ENCODE measurements at regions not wholly inside any gene's neighbourhood (a gene's known extent, or its start where the extent isn't known, plus 50 kb on each side); places are given as distances from the start of the nearest gene placed in this dataset.

DNA sequence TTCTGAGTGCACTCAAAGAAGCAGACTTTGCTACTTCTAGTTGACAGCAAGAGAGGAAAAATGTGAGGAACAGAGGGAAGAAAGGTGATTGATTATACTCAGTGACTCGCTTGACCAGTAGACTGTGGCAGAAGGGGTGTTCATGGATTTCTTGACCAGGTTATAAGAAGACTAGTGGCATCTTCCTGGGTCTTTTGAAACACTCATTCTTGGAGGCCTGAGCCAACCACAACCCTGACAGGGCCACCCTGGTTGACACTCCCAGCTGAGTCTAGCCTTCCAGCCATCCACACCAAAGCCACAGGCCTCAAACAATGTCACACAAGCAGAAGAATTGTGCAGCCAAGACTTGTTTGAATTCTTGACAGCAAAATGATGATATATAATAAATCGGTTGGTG is 366.3 kb downstream of the SS18 start:
- dilution Hi-C loops (cut with MboI; ENCODE audit: extremely low pct_ligation_motif_present, low sequenced_read_pairs): no loop called here
- FAIRE-seq: no peak
- DNase-seq (ENCODE audit: low read depth, low spot score): no peak

GRCh38 chr18:25713103-25713502 is 361.1 kb upstream of the ZNF521 start:
- Histone ChIP-seq H3K9ac (ENCODE audit: control insufficient read depth, extremely low read depth, insufficient read depth, low read length) (no peak overlapping the region), H3K4me2 (ENCODE audit: control insufficient read depth, extremely low read depth, insufficient read depth, low read depth, low read length) (no peak overlapping the region), H3K9me3 (ENCODE audit: control insufficient read depth, low read depth, low read length) (no peaks in the 10 kb centered on the region), H3K4me3 (ENCODE audit: control insufficient read depth in 2 of 3, extremely low read depth in 1 of 3, insufficient read depth in 2 of 3, low read depth in 1 of 3, low read length in 3 of 3) (no peak overlapping the region), H4K20me1 (ENCODE audit: control insufficient read depth, extremely low read depth, insufficient read depth, low read length) (no peaks in the 10 kb centered on the region), H3K9me1 (ENCODE audit: control insufficient read depth, extremely low read depth, insufficient read depth, low read length) (no peaks in the 10 kb centered on the region), H3K4me1 (ENCODE audit: control insufficient read depth, extremely low read depth, insufficient read depth, low read length) (no peaks in the 10 kb centered on the region), H3K36me3 (ENCODE audit: control insufficient read depth in 2 of 2, extremely low read depth in 1 of 2, insufficient read depth in 2 of 2, low read length in 2 of 2) (no peaks in the 10 kb centered on the region), H3K27me3 (ENCODE audit: control insufficient read depth, extremely low read depth, insufficient read depth, low read length) (no peaks in the 10 kb centered on the region), H2AFZ (ENCODE audit: control insufficient read depth, low read length) (no peak overlapping the region), H3K27ac (ENCODE audit: control insufficient read depth, insufficient read depth, low read length) (no peak overlapping the region), H3K79me2 (ENCODE audit: control insufficient read depth, insufficient read depth, low read length) (no peaks in the 10 kb centered on the region)
- TF ChIP-seq EZH2 (IDR thresholded peaks at IDR 0.05; ENCODE audit: low read length) (no peak), CTCF (optimal IDR thresholded peaks at IDR 0.05 in 1 of 3, IDR thresholded peaks at IDR 0.05 in 1 of 3, conservative IDR thresholded peaks at IDR 0.05 in 1 of 3; ENCODE audit: extremely low read depth in 1 of 3, insufficient read depth in 2 of 3, low read length in 3 of 3) (no peak)
- dilution Hi-C loops (cut with MboI; ENCODE audit: extremely low pct_ligation_motif_present, low sequenced_read_pairs): no loop called here
- no peak for DNase-seq (ENCODE audit: low read depth, low spot score)
- FAIRE-seq: no peak

More for the DNA sequence above, 366.3 kb downstream of the SS18 start:
- Histone ChIP-seq H3K27me3 (ENCODE audit: control insufficient read depth, extremely low read depth, insufficient read depth, low read length) (no peaks in the 10 kb centered on the region), H3K4me3 (ENCODE audit: control insufficient read depth in 2 of 3, extremely low read depth in 1 of 3, insufficient read depth in 2 of 3, low read depth in 1 of 3, low read length in 3 of 3) (no peak overlapping the region), H3K9me3 (ENCODE audit: control insufficient read depth, low read depth, low read length) (no peaks in the 10 kb centered on the region), H3K27ac (ENCODE audit: control insufficient read depth, insufficient read depth, low read length) (no peak overlapping the region), H3K4me2 (ENCODE audit: control insufficient read depth, extremely low read depth, insufficient read depth, low read depth, low read length) (no peak overlapping the region), H3K36me3 (ENCODE audit: control insufficient read depth in 2 of 2, extremely low read depth in 1 of 2, insufficient read depth in 2 of 2, low read length in 2 of 2) (no peaks in the 10 kb centered on the region), H3K4me1 (ENCODE audit: control insufficient read depth, extremely low read depth, insufficient read depth, low read length) (no peaks in the 10 kb centered on the region), H4K20me1 (ENCODE audit: control insufficient read depth, extremely low read depth, insufficient read depth, low read length) (no peaks in the 10 kb centered on the region), H3K9ac (ENCODE audit: control insufficient read depth, extremely low read depth, insufficient read depth, low read length) (no peak overlapping the region), H2AFZ (ENCODE audit: control insufficient read depth, low read length) (no peak overlapping the region), H3K79me2 (ENCODE audit: control insufficient read depth, insufficient read depth, low read length) (no peaks in the 10 kb centered on the region), H3K9me1 (ENCODE audit: control insufficient read depth, extremely low read depth, insufficient read depth, low read length) (no peaks in the 10 kb centered on the region)
- TF ChIP-seq EZH2 (IDR thresholded peaks at IDR 0.05; ENCODE audit: low read length) (no peak), CTCF (optimal IDR thresholded peaks at IDR 0.05 in 1 of 3, IDR thresholded peaks at IDR 0.05 in 1 of 3, conservative IDR thresholded peaks at IDR 0.05 in 1 of 3; ENCODE audit: extremely low read depth in 1 of 3, insufficient read depth in 2 of 3, low read length in 3 of 3) (no peak)

Measured in keratinocyte (primary cell).